ENCODE measurements at regions not wholly inside any gene's neighbourhood (a gene's known extent, or its start where the extent isn't known, plus 50 kb on each side); places are given as distances from the start of the nearest gene placed in this dataset.
"Not testable (repeated sequence)": the region's sequence is repeated elsewhere in the genome, so short reads cannot be mapped to it uniquely, and the experiment has no call there.

DNA sequence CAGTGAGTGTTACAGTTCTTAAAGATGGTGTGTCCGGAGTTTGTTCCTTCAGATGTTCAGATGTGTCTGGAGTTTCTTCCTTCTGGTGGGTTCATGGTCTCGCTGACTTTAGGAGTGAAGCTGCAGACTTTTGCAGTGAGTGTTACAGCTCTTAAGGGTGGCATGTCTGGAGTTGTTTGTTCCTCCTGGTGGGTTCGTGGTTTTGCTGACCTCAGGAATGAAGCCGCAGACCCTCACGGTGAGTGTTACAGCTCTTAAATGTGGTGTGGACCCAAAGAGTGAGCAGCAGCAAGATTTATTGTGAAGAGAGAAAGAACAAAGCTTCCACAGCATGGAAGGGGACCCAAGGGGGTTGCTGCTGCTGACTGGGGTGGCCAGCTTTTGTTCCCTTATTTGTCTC is 159.6 kb downstream of the POLR1F start:
- H2BK20ac ChIP-seq (ENCODE audit: low read length); DNase-seq (ENCODE audit: low read depth in 1 of 2, low spot score in 2 of 2); H4K8ac ChIP-seq (ENCODE audit: extremely low read depth, insufficient read depth, low read length); H3K23ac ChIP-seq (ENCODE audit: insufficient read length); H3K36me3 ChIP-seq (ENCODE audit: control insufficient read depth in 2 of 4, insufficient read depth in 4 of 4, low read length in 3 of 4); FAIRE-seq; H2BK5ac ChIP-seq (ENCODE audit: low read depth, low read length); H3K27me3 ChIP-seq (replicated peaks in 1 of 4; ENCODE audit: control insufficient read depth in 3 of 4, extremely low read depth in 1 of 4, insufficient read depth in 3 of 4, low read length in 3 of 4); H2BK12ac ChIP-seq (ENCODE audit: low read depth, low read length); H2AFZ ChIP-seq (ENCODE audit: low read length); H3K9ac ChIP-seq (replicated peaks in 1 of 4; ENCODE audit: extremely low read depth in 1 of 4, low read depth in 3 of 4, low read length in 3 of 4); H2AK5ac ChIP-seq (ENCODE audit: low read depth, low read length); H3K79me2 ChIP-seq (ENCODE audit: control insufficient read depth in 1 of 2, insufficient read depth in 2 of 2, low read length in 2 of 2); H3K4me1 ChIP-seq (replicated peaks in 1 of 4; ENCODE audit: control insufficient read depth in 3 of 4, insufficient read depth in 4 of 4, low read length in 3 of 4); H4K5ac ChIP-seq (ENCODE audit: insufficient read length, low read depth, low read length); H3K18ac ChIP-seq (ENCODE audit: extremely low read depth, low read length); H3K27ac ChIP-seq (ENCODE audit: low read depth, low read length); H3K56ac ChIP-seq (replicated peaks; ENCODE audit: insufficient read length, low read depth, low read length); H4K91ac ChIP-seq (replicated peaks; ENCODE audit: insufficient read length, low read length); H2BK120ac ChIP-seq (replicated peaks; ENCODE audit: low read depth, low read length); H3K14ac ChIP-seq (ENCODE audit: insufficient read length); H3K79me1 ChIP-seq (ENCODE audit: low read depth, low read length); H3K4me3 ChIP-seq (ENCODE audit: extremely low read depth in 1 of 4, insufficient read depth in 2 of 4, low read depth in 3 of 4, low read length in 4 of 4); H3K9me3 ChIP-seq (ENCODE audit: insufficient read depth in 2 of 2, low read depth in 1 of 2, low read length in 1 of 2); H2BK15ac ChIP-seq (ENCODE audit: low read length); H3K23me2 ChIP-seq (ENCODE audit: low read depth, low read length); H3K4me2 ChIP-seq (ENCODE audit: insufficient read depth in 1 of 2, low read depth in 2 of 2, low read length in 2 of 2); H3K4ac ChIP-seq (replicated peaks; ENCODE audit: insufficient read length, low read depth, low read length); POLR2A ChIA-PET (ENCODE audit: partially characterized antibody); H4K20me1 ChIP-seq (replicated peaks in 1 of 2; ENCODE audit: control insufficient read depth in 1 of 2, insufficient read depth in 2 of 2, low read length in 2 of 2): not testable (repeated sequence)
- WGBS, 2 experiments (ENCODE audit: extremely low coverage in 1 of 2, insufficient coverage in 1 of 2, insufficient read length in 1 of 2, insufficient replicate concordance in 2 of 2, low coverage in 1 of 2, low lambda C conversion rate in 2 of 2, missing lambda C conversion rate in 1 of 2), result 87% methylated on average over 4 of the region's 5 CpGs; no CpG with 5 or more reads in 1 of the 2 experiments
- CTCF ChIA-PET (ENCODE audit: partially characterized antibody), result interaction anchor here (0.9 to 2.2 kb wide), 4 partner anchors 10 to 125 kb away, joined by 3 to 11 read pairs (median 4); no protein-coding TSS in a partner anchor

Data from H1 (cell line).